Breast epithelium (tissue), 3 donors: ENCODE measurements at regions not wholly inside any gene's neighbourhood (a gene's known extent, or its start where the extent isn't known, plus 50 kb on each side); places are given as distances from the start of the nearest gene placed in this dataset.

Experiments
- CTCF ChIP-seq, 3 donors: fragments of 450-650 bp; IDR thresholded peaks; one replicate each; pipeline ENCODE4 v1.5.1; 2016 to 2017; ENCODE audit warnings: antibody characterized with exemption in 3 of 3, mild to moderate bottlenecking in 3 of 3, moderate library complexity in 3 of 3
- POLR2A ChIP-seq: fragments of 450-650 bp; IDR thresholded peaks from one replicate; pipeline ENCODE4 v1.6.1; 2016; ENCODE audit warnings: antibody characterized with exemption, mild to moderate bottlenecking, moderate library complexity

- TF ChIP-seq CTCF (IDR thresholded peaks at IDR 0.05) (no peak), POLR2A (no peak)
Observed at GRCh38 chr9:73869264-73869663, 627.9 kb upstream of the RORB start.
